GM10266 (cell line): ENCODE measurements at regions not wholly inside any gene's neighbourhood (a gene's known extent, or its start where the extent isn't known, plus 50 kb on each side); places are given as distances from the start of the nearest gene placed in this dataset.

Source experiments
- DNase-seq: peaks from one replicate; pipeline ENCODE4 v3.0.0; 2012; ENCODE audit errors: extremely low spot score
- CTCF ChIP-seq: IDR thresholded peaks from 2 replicates; pipeline ENCODE4 v1.5.1; 2012; ENCODE audit warnings: mild to moderate bottlenecking, low read depth; ENCODE audit not compliant: control insufficient read depth, insufficient read depth; ENCODE audit errors: missing control alignments

DNA sequence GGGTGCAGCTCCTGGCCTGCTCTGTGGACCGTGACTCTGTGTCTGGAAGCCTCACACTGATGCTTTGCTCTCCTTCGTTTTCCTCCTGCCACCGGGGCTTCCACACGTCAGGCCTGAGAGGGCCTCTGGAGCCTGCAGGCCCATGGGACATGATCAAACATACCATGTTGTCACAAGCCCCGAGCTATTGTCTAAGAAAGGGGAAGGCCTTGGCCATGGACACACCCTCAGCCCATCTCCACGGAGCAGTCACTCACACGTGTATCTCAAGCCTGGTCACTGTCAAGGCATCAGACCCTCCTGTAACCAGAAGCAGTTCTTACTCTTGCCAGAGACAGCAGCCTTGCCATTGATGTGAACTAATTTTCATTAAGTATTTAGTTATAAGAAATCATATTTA, 814.1 kb upstream of the SALL3 start:
- no peak for DNase-seq
- TF ChIP-seq CTCF: no peak

DNA sequence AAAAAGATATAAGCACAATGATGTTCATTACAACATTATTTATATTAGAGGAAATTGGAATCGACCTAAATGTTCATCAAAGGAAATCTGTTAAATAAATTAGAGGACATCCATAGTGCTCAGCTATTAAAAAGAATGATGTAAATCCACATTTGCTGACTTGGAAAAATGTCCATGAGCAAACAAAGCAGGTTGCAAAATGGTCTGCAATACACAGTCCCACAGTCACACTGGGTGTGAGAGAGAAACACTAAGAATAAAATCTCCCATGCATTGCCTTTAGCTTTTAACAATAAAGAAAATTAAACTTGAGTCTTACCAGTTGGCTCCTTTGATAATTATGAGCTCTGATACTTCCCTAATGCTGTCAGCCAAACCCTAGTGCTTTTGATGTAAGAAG, 811.1 kb upstream of the SALL3 start:
- no peak for DNase-seq
- TF ChIP-seq CTCF: no peak

DNA sequence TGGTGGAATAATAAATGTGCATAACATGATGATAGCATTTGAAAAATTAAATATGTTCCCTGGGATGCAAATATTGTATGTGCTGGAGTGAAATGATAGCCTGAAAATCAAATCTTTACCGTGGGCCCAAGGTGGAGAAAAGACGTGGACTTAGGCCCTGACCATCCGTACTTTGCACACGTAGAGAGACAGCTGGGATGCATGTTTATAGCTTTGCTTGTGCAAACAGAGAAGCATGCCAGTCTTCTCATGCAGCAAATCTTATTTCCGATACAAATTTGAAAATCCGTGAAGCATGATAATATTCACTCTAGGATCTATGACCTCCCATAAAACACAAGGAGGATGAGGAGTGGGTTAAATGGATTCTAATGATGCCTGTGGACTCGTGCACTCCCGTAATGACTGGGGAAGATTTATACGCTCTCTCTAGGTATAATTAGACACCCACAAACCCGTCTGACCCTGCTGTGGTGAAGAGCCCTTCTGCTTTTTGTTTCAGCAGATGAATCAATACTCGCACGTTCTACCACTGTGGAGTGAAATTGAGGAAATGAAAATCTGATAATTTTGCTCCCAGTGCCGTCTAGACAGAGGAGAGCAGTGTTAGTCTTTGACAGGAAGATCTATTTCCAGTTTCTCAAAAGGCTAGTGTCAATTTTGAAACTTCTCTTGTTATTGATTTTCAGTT, 810.3 kb upstream of the SALL3 start:
- DNase-seq: no peak
- no peak for TF ChIP-seq CTCF

DNA sequence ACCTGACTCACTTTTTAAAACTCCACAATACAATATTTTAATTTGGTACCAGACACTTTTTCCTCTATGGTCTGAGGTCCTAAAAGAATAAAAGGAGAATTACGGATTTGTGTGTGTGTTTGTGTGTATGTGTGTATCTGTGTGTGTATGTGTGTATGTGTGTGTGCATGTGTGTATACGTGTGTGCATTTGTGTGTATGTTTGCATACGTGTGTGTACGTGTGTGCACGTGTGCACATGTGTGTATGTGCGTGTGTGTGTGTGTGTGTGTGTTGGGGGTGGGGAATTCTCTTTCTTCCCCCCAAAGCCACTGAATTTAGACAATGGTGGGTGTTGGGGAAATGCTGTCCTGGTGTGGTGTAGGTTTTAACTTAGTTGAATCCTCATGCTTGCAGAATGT, 807.7 kb upstream of the SALL3 start:
- no peak for DNase-seq
- TF ChIP-seq CTCF: no peak

DNA sequence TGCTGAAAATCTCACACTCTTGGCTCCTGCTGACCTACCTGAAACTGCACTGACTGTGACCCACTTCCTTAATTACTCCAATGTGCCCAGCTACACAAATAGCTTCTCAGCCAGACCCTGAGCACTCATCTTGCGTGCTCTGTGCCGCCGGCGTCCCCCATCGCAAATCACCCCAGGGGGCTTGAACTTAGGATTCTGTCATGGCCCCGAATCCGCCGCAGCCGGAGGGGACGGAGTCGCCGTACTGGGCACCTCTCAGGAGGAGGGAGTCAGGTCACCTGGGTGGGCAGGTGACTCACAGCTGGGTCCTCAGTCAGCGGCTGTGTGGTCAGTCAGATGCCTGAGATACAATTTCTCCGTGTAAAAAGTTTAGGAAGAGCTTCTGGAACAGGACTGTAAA, 804.9 kb upstream of the SALL3 start:
- no peak for DNase-seq
- no peak for TF ChIP-seq CTCF

GRCh38 chr18:78178812-78179211, 800.8 kb upstream of the SALL3 start:
- TF ChIP-seq CTCF: no peak
- no peak for DNase-seq

- no peak for DNase-seq
Observed at GRCh38 chr18:78180741-78181140, 798.9 kb upstream of the SALL3 start.

More at GRCh38 chr18:78180741-78181140, 798.9 kb upstream of the SALL3 start:
- no peak for TF ChIP-seq CTCF
